Smooth muscle cell (in vitro differentiated cells): ENCODE measurements at regions not wholly inside any gene's neighbourhood (a gene's known extent, or its start where the extent isn't known, plus 50 kb on each side); places are given as distances from the start of the nearest gene placed in this dataset.

Experiments used
- DNase-seq: peaks from one replicate; lab custom pipeline; 2025; ENCODE audit not compliant: unreplicated experiment; lab: John Stamatoyannopoulos, UW
- H2AFZ ChIP-seq: fragments of 200-600 bp; sonication (generic); 2 replicates; pipeline ENCODE4 v1.6.0; 2016; ENCODE audit warnings: antibody characterized with exemption, low read depth, mild to moderate bottlenecking
- H3F3A ChIP-seq: fragments of 200-600 bp; sonication (generic); 2 replicates; pipeline ENCODE4 v1.6.0; 2017; ENCODE audit warnings: antibody characterized with exemption, low read depth
- H3K27ac ChIP-seq: fragments of 200-600 bp; sonication (generic); 2 replicates; pipeline ENCODE4 v1.5.1; 2016; ENCODE audit warnings: low read depth, mild to moderate bottlenecking
- H3K27me3 ChIP-seq: fragments of 200-600 bp; sonication (generic); 2 replicates; pipeline ENCODE4 v1.6.1; 2016; ENCODE audit warnings: low read depth, mild to moderate bottlenecking
- H3K36me3 ChIP-seq: fragments of 200-600 bp; sonication (generic); 2 replicates; pipeline ENCODE4 v1.5.1; 2016; ENCODE audit warnings: low read depth
- H3K4me1 ChIP-seq: fragments of 200-600 bp; sonication (generic); 2 replicates; pipeline ENCODE4 v1.5.1; 2016; ENCODE audit warnings: low read depth
- H3K4me2 ChIP-seq: fragments of 200-600 bp; sonication (generic); 2 replicates; pipeline ENCODE4 v1.6.0; 2016; ENCODE audit warnings: mild to moderate bottlenecking
- H3K4me3 ChIP-seq: fragments of 200-600 bp; sonication (generic); 2 replicates; pipeline ENCODE4 v1.5.1; 2016; ENCODE audit warnings: mild to moderate bottlenecking
- H3K79me2 ChIP-seq: fragments of 200-600 bp; sonication (generic); 2 replicates; pipeline ENCODE4 v1.6.0; 2016; ENCODE audit warnings: low read depth, mild to moderate bottlenecking
- H3K9ac ChIP-seq: fragments of 200-600 bp; sonication (generic); 2 replicates; pipeline ENCODE4 v1.6.0; 2016; ENCODE audit warnings: low read depth
- H3K9me3 ChIP-seq: fragments of 200-600 bp; sonication (generic); replicated peaks from 2 replicates; pipeline ENCODE4 v1.5.1; 2016; ENCODE audit warnings: low read depth
- H4K20me1 ChIP-seq: fragments of 200-600 bp; sonication (generic); 2 replicates; pipeline ENCODE4 v1.6.0; 2016; ENCODE audit warnings: low read depth
- CTCF ChIP-seq: fragments of 200-600 bp; sonication (generic); IDR thresholded peaks from 2 replicates; pipeline ENCODE4 v1.5.1; 2017; ENCODE audit warnings: borderline replicate concordance, mild to moderate bottlenecking, antibody characterized with exemption; ENCODE audit not compliant: insufficient read depth, poor library complexity, severe bottlenecking
- WGBS: methylation state at CpG from one replicate; pipeline ENCODE4 v1.1.7; 2016; ENCODE audit warnings: low lambda C conversion rate; 5-methylcytosine and 5-hydroxymethylcytosine counted together

DNA sequence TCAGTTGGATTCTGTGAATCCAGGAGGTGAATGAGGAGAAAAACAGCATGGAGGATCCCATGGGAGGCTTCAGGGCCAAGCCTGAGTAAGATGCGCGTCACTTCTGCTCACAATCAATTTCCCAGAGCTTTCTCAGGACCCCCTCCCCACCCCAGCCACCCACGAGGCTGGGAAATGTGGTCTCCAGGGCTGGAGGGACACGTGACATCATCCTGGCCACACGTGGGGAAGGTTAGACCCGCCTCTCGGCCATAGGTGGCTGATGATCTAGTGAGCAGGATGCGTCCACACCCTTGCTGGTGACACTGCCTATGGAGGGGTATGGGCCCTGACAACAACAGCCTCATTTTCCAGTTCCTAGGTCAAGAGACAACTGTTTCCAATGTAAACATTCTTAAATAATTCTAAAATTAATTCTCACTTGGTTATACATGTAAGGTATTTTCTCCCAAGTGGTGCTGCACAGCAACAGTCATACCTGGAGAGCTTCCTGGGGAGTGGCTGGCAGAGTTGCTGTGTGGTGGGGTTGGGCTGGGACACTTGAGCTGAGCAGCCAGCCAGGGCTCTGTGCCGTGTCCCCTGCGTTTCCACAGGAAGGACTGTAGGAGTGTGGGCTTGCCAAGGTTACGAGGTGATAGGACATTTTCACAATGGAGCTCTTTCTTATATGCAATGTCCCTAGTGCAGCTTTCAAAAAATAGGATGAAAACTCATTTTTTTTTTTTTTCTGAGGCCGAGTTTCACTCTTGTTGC lies 153.1 kb downstream of the GADD45G start:
- no peak for DNase-seq
- no peaks in the 10 kb centered on the region for H3K27me3 ChIP-seq
- no peak overlapping the region for H3K9ac ChIP-seq
- H2AFZ ChIP-seq = no peak overlapping the region
- H3K4me1 ChIP-seq = no peaks in the 10 kb centered on the region
- H3F3A ChIP-seq = no peaks in the 10 kb centered on the region
- no peak overlapping the region for H3K4me2 ChIP-seq
- 94% methylated on average over 12 of the region's 12 CpGs for WGBS
- no peak overlapping the region for H3K4me3 ChIP-seq
- no peak overlapping the region for H3K27ac ChIP-seq
- no peaks in the 10 kb centered on the region for H3K9me3 ChIP-seq
- no peak for TF ChIP-seq CTCF
- no peaks in the 10 kb centered on the region for H4K20me1 ChIP-seq
- no peaks in the 10 kb centered on the region for H3K79me2 ChIP-seq
- no peaks in the 10 kb centered on the region for H3K36me3 ChIP-seq

GRCh38 chr9:89759572-89759971 lies 154.8 kb downstream of the GADD45G start:
- no peak overlapping the region for H3K27ac ChIP-seq
- no peak overlapping the region for H3K4me2 ChIP-seq
- TF ChIP-seq CTCF = no peak
- H2AFZ ChIP-seq = no peak overlapping the region
- no peaks in the 10 kb centered on the region for H3K27me3 ChIP-seq
- no peak for DNase-seq
- H3K4me3 ChIP-seq = no peak overlapping the region
- no peaks in the 10 kb centered on the region for H4K20me1 ChIP-seq
- H3K4me1 ChIP-seq = no peaks in the 10 kb centered on the region
- H3F3A ChIP-seq = no peaks in the 10 kb centered on the region
- 58% methylated on average over 9 of the region's 9 CpGs for WGBS
- no peaks in the 10 kb centered on the region for H3K79me2 ChIP-seq
- no peaks in the 10 kb centered on the region for H3K9me3 ChIP-seq
- H3K36me3 ChIP-seq = no peaks in the 10 kb centered on the region
- no peak overlapping the region for H3K9ac ChIP-seq

- H4K20me1 ChIP-seq = no peaks in the 10 kb centered on the region
- H3K4me2 ChIP-seq = no peak overlapping the region
- 96% methylated on average over 6 of the region's 6 CpGs for WGBS
- no peak overlapping the region for H3K27ac ChIP-seq
- DNase-seq = no peak
- no peaks in the 10 kb centered on the region for H3K27me3 ChIP-seq
- no peaks in the 10 kb centered on the region for H3K9me3 ChIP-seq
- no peaks in the 10 kb centered on the region for H3K79me2 ChIP-seq
- TF ChIP-seq CTCF = no peak
- H3K9ac ChIP-seq = no peak overlapping the region
- H3K4me3 ChIP-seq = no peak overlapping the region
- no peak overlapping the region for H2AFZ ChIP-seq
- H3F3A ChIP-seq = no peaks in the 10 kb centered on the region
- no peaks in the 10 kb centered on the region for H3K36me3 ChIP-seq
- H3K4me1 ChIP-seq = no peaks in the 10 kb centered on the region
These were observed 155.3 kb downstream of the GADD45G start for GRCh38 chr9:89760123-89760522.

DNA sequence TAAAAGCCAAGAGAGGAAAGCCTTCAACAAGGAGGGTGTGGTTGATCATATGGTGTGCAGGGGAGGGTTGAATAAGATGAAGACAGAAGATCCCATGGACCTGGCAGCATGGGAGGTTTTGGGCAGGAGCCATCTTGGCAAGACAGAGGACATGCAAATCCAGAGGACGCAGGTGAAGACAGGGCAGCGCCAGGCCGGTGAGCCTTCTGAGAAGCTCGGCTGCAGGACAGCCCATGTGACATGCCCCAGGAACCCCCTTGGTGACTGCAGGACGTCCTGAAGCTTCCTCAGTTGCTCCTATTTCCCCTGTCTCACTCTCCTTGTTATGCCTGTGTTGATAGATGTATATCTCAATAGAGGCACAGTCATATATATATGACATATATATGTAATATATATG lies 159.4 kb downstream of the GADD45G start:
- Histone ChIP-seq H4K20me1 (no peaks in the 10 kb centered on the region), H3K9ac (no peak overlapping the region), H3K36me3 (no peaks in the 10 kb centered on the region), H3K4me1 (no peaks in the 10 kb centered on the region), H3K9me3 (no peaks in the 10 kb centered on the region), H3K4me2 (no peak overlapping the region), H3K27me3 (no peaks in the 10 kb centered on the region), H3K4me3 (no peak overlapping the region), H3K79me2 (no peaks in the 10 kb centered on the region), H3K27ac (no peak overlapping the region), H2AFZ (no peak overlapping the region), H3F3A (no peaks in the 10 kb centered on the region)
- DNase-seq = no peak
- 94% methylated on average over 5 of the region's 5 CpGs for WGBS
- TF ChIP-seq CTCF = no peak
